Urothelium cell line (cell line): ENCODE measurements at regions not wholly inside any gene's neighbourhood (a gene's known extent, or its start where the extent isn't known, plus 50 kb on each side); places are given as distances from the start of the nearest gene placed in this dataset.
"Not testable (repeated sequence)": the region's sequence is repeated elsewhere in the genome, so short reads cannot be mapped to it uniquely, and the experiment has no call there.

Experiments
- DNase-seq: peaks from one replicate; pipeline ENCODE4 v3.0.0; 2011; ENCODE audit warnings: low spot score, mixed read lengths
- FAIRE-seq: peaks from 2 replicates; lab custom pipeline; 2011; peaks lifted over from hg19 to GRCh38; lab: Jason Lieb, UNC

- peak; percentile 43 for DNase-seq
- FAIRE-seq: no peak
These were observed 688.2 kb upstream of the CDH6 start for GRCh38 chr5:30505014-30505886.

GRCh38 chr5:30502277-30502676, 691.2 kb upstream of the CDH6 start:
- FAIRE-seq (peak; percentile 59), DNase-seq (peak; percentile 75)

- no peak for DNase-seq
- no peak for FAIRE-seq
These were observed 692.4 kb upstream of the CDH6 start for GRCh38 chr5:30501065-30501464.

GRCh38 chr5:30500513-30500912, 693.0 kb upstream of the CDH6 start:
- DNase-seq: no peak
- no peak for FAIRE-seq

GRCh38 chr5:30499402-30499801, 694.1 kb upstream of the CDH6 start:
- FAIRE-seq (no peak), DNase-seq (no peak)

GRCh38 chr5:30498972-30499371, 694.5 kb upstream of the CDH6 start:
- no peak for DNase-seq
- FAIRE-seq: no peak

GRCh38 chr5:30498509-30498908, 695.0 kb upstream of the CDH6 start:
- not testable (repeated sequence) for FAIRE-seq, DNase-seq

- FAIRE-seq, DNase-seq: not testable (repeated sequence)
These were observed 699.4 kb upstream of the CDH6 start for GRCh38 chr5:30494113-30494512.

- DNase-seq (no peak), FAIRE-seq (no peak)
These were observed 714.4 kb upstream of the CDH6 start for GRCh38 chr5:30479104-30479503.

GRCh38 chr5:30475429-30475828, 718.1 kb upstream of the CDH6 start:
- DNase-seq (no peak), FAIRE-seq (no peak)

GRCh38 chr5:30469691-30470090, 723.8 kb upstream of the CDH6 start:
- FAIRE-seq: no peak
- no peak for DNase-seq

- no peak for FAIRE-seq
These were observed 734.8 kb upstream of the CDH6 start for GRCh38 chr5:30458681-30459080.

GRCh38 chr5:30455484-30455883, 738.0 kb upstream of the CDH6 start:
- not testable (repeated sequence) for FAIRE-seq, DNase-seq

More at GRCh38 chr5:30458681-30459080, 734.8 kb upstream of the CDH6 start:
- no peak for DNase-seq

GRCh38 chr5:30453168-30453567, 740.3 kb upstream of the CDH6 start:
- no peak for DNase-seq
- no peak for FAIRE-seq

- DNase-seq (no peak), FAIRE-seq (no peak)
These were observed 743.3 kb upstream of the CDH6 start for GRCh38 chr5:30450153-30450552.

GRCh38 chr5:30447431-30447830, 746.1 kb upstream of the CDH6 start:
- FAIRE-seq (no peak), DNase-seq (no peak)

- FAIRE-seq: no peak
These were observed 747.0 kb upstream of the CDH6 start for GRCh38 chr5:30446456-30446855.

GRCh38 chr5:30438785-30439184, 754.7 kb upstream of the CDH6 start:
- no peak for DNase-seq
- no peak for FAIRE-seq

More at GRCh38 chr5:30446456-30446855, 747.0 kb upstream of the CDH6 start:
- DNase-seq: no peak

GRCh38 chr5:30436691-30437090, 756.8 kb upstream of the CDH6 start:
- FAIRE-seq (no peak), DNase-seq (no peak)

- FAIRE-seq, DNase-seq: not testable (repeated sequence)
These were observed 764.5 kb upstream of the CDH6 start for GRCh38 chr5:30428866-30429407.

- FAIRE-seq (no peak), DNase-seq (no peak)
These were observed 779.4 kb upstream of the CDH6 start for GRCh38 chr5:30414078-30414477.

GRCh38 chr5:30413540-30413939, 779.9 kb upstream of the CDH6 start:
- no peak for DNase-seq
- FAIRE-seq: no peak
